ENCODE measurements at regions not wholly inside any gene's neighbourhood (a gene's known extent, or its start where the extent isn't known, plus 50 kb on each side); places are given as distances from the start of the nearest gene placed in this dataset.
A peak's percentile ranks its signal among the peaks of the same experiment; 100 is the strongest.

DNA sequence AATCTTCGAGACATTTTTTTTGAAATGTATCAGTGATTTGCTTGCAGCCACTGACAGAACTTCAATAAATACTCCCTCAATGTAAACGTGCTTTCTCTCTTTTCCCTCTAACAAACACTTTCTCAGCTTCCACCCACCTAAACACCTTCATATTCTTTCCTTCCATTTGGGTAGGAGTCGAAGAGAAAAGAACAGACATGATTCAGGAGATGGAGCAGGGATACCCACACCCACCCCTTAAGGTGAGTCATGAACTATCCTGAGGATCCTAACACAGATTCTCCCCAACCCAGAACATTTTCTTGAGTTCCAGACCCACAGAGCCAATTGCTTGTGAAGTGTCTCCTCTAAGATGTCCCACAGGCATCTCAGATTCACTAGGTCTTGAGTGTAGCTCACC lies 488.8 kb downstream of the CDK5RAP2 start:
- 55% methylated on average over 3 of the region's 3 CpGs for WGBS (ENCODE audit: insufficient coverage)
- Mint-ChIP-seq H3K4me3 (no peak overlapping the region), H3K9me3 (peaks cover 3 to 10% of the 10 kb centered on the region in 2 donors), H3K27me3 (ENCODE audit: low read depth in 2 of 2) (peaks cover 0 to 4% of the 10 kb centered on the region in 2 donors), H3K4me1 (no peaks in the 10 kb centered on the region), H3K27ac (no peak overlapping the region), H3K36me3 (peaks cover 4% of the 10 kb centered on the region)
- intact Hi-C loops (cut with micrococcal nuclease): no loop called here
- no peak overlapping the region for H3K4me3 ChIP-seq (ENCODE audit: low read length)
- H3K27ac ChIP-seq (ENCODE audit: low read length): no peak overlapping the region
- no peaks in the 10 kb centered on the region for H3K27me3 ChIP-seq (ENCODE audit: control insufficient read depth, insufficient read depth, low read length)
- DNase-seq: no peak
- ATAC-seq: no peak
- H3K4me1 ChIP-seq (ENCODE audit: control insufficient read depth, insufficient read depth, low read length): no peaks in the 10 kb centered on the region
- H3K36me3 ChIP-seq (ENCODE audit: control insufficient read depth, insufficient read depth, low read length): no peaks in the 10 kb centered on the region
- peaks cover 2% of the 10 kb centered on the region for H3K9me3 ChIP-seq (ENCODE audit: control insufficient read depth, insufficient read depth, low read length)
- TF ChIP-seq, protein P1, sequence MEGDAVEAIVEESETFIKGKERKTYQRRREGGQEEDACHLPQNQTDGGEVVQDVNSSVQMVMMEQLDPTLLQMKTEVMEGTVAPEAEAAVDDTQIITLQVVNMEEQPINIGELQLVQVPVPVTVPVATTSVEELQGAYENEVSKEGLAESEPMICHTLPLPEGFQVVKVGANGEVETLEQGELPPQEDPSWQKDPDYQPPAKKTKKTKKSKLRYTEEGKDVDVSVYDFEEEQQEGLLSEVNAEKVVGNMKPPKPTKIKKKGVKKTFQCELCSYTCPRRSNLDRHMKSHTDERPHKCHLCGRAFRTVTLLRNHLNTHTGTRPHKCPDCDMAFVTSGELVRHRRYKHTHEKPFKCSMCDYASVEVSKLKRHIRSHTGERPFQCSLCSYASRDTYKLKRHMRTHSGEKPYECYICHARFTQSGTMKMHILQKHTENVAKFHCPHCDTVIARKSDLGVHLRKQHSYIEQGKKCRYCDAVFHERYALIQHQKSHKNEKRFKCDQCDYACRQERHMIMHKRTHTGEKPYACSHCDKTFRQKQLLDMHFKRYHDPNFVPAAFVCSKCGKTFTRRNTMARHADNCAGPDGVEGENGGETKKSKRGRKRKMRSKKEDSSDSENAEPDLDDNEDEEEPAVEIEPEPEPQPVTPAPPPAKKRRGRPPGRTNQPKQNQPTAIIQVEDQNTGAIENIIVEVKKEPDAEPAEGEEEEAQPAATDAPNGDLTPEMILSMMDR (IDR thresholded peaks at IDR 0.05): no peak

DNA sequence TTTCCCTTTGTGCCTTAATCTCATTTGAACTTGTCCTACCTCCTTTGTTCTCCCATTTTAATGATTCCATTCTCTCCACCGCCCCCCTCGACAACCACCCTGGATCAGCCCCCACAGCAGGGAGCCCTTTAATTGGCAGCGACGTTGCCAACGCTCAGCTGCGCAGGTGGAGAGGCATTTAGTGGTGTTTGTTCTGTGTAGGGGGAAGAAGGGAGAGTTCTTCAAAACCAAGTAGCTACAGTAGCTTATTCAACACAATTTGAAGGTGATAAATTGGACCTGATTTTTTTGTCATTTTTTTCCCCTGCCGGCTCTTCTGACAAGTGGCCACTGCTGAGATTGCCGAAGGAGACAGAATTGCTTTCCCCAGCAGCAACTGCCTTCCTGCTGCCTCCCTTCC lies 499.1 kb downstream of the CDK5RAP2 start:
- 52% methylated on average over 3 of the region's 8 CpGs for WGBS (ENCODE audit: insufficient coverage)
- Mint-ChIP-seq H3K36me3 (peaks cover 7% of the 10 kb centered on the region), H3K27me3 (ENCODE audit: low read depth in 2 of 2) (peaks cover 4 to 13% of the 10 kb centered on the region in 2 donors), H3K4me3 (no peak overlapping the region), H3K4me1 (no peaks in the 10 kb centered on the region), H3K9me3 (peaks cover 10 to 13% of the 10 kb centered on the region in 2 donors), H3K27ac (no peak overlapping the region)
- Histone ChIP-seq H3K9me3 (ENCODE audit: control insufficient read depth, insufficient read depth, low read length) (peaks cover 10% of the 10 kb centered on the region), H3K4me1 (ENCODE audit: control insufficient read depth, insufficient read depth, low read length) (no peaks in the 10 kb centered on the region), H3K4me3 (ENCODE audit: low read length) (no peak overlapping the region), H3K27ac (ENCODE audit: low read length) (no peak overlapping the region), H3K27me3 (ENCODE audit: control insufficient read depth, insufficient read depth, low read length) (no peaks in the 10 kb centered on the region), H3K36me3 (ENCODE audit: control insufficient read depth, insufficient read depth, low read length) (no peaks in the 10 kb centered on the region)
- intact Hi-C loops (cut with micrococcal nuclease): no loop called here
- DNase-seq (no peak), ATAC-seq (no peak)
- TF ChIP-seq, protein P1 (IDR thresholded peaks at IDR 0.05): no peak

DNA sequence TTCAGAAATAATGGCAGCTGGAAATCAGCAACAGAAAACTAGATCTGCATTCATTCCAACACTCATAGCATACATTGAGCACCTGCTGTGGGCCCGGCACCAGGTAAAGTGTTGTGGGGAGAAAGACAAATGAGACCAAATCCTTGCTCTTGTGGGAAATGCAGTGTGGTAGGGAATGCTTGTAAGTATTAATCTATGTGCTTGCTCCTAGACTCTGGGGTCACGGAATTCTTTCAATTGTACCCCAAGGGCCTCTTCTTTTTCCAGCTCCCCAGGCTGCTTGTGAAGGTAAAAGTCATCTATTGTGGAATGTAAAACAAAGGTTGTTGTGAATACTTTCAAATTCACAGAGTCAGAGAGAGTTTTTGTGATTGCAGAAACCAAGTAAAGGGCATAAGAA lies 501.9 kb downstream of the CDK5RAP2 start:
- Mint-ChIP-seq H3K36me3 (no peaks in the 10 kb centered on the region), H3K4me1 (no peaks in the 10 kb centered on the region), H3K9me3 (peaks cover 3% of the 10 kb centered on the region in 2 donors), H3K27me3 (ENCODE audit: low read depth in 2 of 2) (peaks cover 6 to 21% of the 10 kb centered on the region in 2 donors), H3K27ac (no peak overlapping the region), H3K4me3 (no peak overlapping the region)
- intact Hi-C loops (cut with micrococcal nuclease): no loop called here
- Histone ChIP-seq H3K9me3 (ENCODE audit: control insufficient read depth, insufficient read depth, low read length) (no peaks in the 10 kb centered on the region), H3K4me3 (ENCODE audit: low read length) (no peak overlapping the region), H3K27me3 (ENCODE audit: control insufficient read depth, insufficient read depth, low read length) (no peaks in the 10 kb centered on the region), H3K4me1 (ENCODE audit: control insufficient read depth, insufficient read depth, low read length) (no peaks in the 10 kb centered on the region), H3K27ac (ENCODE audit: low read length) (no peak overlapping the region), H3K36me3 (ENCODE audit: control insufficient read depth, insufficient read depth, low read length) (no peaks in the 10 kb centered on the region)
- TF ChIP-seq, protein P1 (IDR thresholded peaks at IDR 0.05): no peak
- 74% methylated on average over 2 of the region's 2 CpGs for WGBS (ENCODE audit: insufficient coverage)
- ATAC-seq: no peak
- DNase-seq: no peak

DNA sequence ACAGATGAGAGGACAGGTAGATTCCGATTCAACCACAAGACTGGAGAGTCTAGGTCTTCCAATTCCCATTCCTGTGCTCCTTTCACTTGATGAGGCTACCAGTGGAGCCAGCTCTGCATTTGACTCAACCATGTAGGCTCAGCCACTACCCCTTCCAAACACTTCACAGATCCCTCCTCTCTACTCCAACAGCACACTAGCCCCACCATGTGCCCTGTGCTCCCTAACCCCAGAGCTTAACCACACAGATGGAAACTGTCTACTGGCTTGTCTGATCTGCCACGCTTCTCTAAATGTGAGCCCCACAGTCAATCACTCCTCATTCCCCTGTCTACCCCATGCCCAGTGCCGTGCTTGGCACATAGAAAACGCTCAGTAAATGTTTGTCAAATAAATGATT lies 508.2 kb downstream of the CDK5RAP2 start:
- intact Hi-C loops (cut with micrococcal nuclease): no loop called here
- H3K4me3 Mint-ChIP-seq: no peak overlapping the region
- Histone ChIP-seq H3K4me3 (ENCODE audit: low read length) (no peak overlapping the region), H3K27ac (ENCODE audit: low read length) (no peak overlapping the region), H3K9me3 (ENCODE audit: control insufficient read depth, insufficient read depth, low read length) (no peaks in the 10 kb centered on the region), H3K27me3 (ENCODE audit: control insufficient read depth, insufficient read depth, low read length) (no peaks in the 10 kb centered on the region), H3K36me3 (ENCODE audit: control insufficient read depth, insufficient read depth, low read length) (no peaks in the 10 kb centered on the region), H3K4me1 (ENCODE audit: control insufficient read depth, insufficient read depth, low read length) (no peaks in the 10 kb centered on the region)
- TF ChIP-seq, protein P1 (IDR thresholded peaks at IDR 0.05): no peak
- H3K36me3 Mint-ChIP-seq: no peaks in the 10 kb centered on the region
- ATAC-seq (peak in 1 of 3 donors; percentile 17), DNase-seq (no peak)
- H3K4me1 Mint-ChIP-seq: no peaks in the 10 kb centered on the region
- H3K27me3 Mint-ChIP-seq (ENCODE audit: low read depth in 2 of 2): peaks cover 7 to 17% of the 10 kb centered on the region in 2 donors
- peaks cover 0 to 2% of the 10 kb centered on the region in 2 donors for H3K9me3 Mint-ChIP-seq
- H3K27ac Mint-ChIP-seq: no peak overlapping the region
- 90% methylated on average over 2 of the region's 4 CpGs for WGBS (ENCODE audit: insufficient coverage)
